Keratinocyte (primary cell): ENCODE measurements at regions not wholly inside any gene's neighbourhood (a gene's known extent, or its start where the extent isn't known, plus 50 kb on each side); places are given as distances from the start of the nearest gene placed in this dataset.

ENCODE experiments used
- CTCF ChIP-seq, 3 experiments: IDR thresholded peaks in 1 of 3; conservative IDR thresholded peaks in 1 of 3; optimal IDR thresholded peaks in 1 of 3; 2 replicates in 2 of 3; 3 replicates in 1 of 3; pipeline versions ENCODE3 to v1.5.1; 2011; ENCODE audit warnings: low read length in 3 of 3, mild to moderate bottlenecking in 3 of 3, moderate library complexity in 2 of 3, control low read depth in 1 of 3, inconsistent platforms in 1 of 3; ENCODE audit not compliant: insufficient read depth in 2 of 3; ENCODE audit errors: extremely low read depth in 1 of 3
- EZH2 ChIP-seq: IDR thresholded peaks from one replicate; pipeline ENCODE4 v1.6.1; 2012; ENCODE audit warnings: inconsistent platforms, mild to moderate bottlenecking, low read length, moderate library complexity

- TF ChIP-seq CTCF (optimal IDR thresholded peaks at IDR 0.05 in 1 of 3, IDR thresholded peaks at IDR 0.05 in 1 of 3, conservative IDR thresholded peaks at IDR 0.05 in 1 of 3; ENCODE audit: extremely low read depth in 1 of 3, insufficient read depth in 2 of 3, low read length in 3 of 3), result no peak
- no peak for TF ChIP-seq EZH2
These were observed 328.0 kb downstream of the TGFB2 start for GRCh38 chr1:218673170-218673569.
